ENCODE measurements at regions not wholly inside any gene's neighbourhood (a gene's known extent, or its start where the extent isn't known, plus 50 kb on each side); places are given as distances from the start of the nearest gene placed in this dataset.

DNA sequence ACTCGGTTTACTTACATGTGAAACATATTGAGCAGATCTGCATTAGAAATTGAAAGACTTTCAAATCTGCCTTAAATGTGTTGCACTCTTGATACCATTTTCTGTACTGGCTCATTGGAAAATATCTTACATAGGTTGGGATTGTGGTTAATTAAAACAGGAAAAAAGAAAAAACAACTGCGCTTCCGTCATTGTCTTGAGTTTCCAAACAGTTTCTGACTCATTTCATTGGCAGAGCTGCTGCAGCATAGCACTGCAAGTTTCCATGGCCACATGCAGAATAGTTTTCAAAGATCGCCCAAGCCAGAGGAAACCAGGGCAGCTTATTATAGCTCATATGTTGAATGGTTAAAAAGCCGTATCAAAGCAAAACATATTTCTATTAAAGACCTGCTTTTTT lies 446.6 kb upstream of the BCHE start:
- Histone ChIP-seq H3K4me3 (no peak overlapping the region), H3K27ac (no peak overlapping the region), H3K36me3 (no peaks in the 10 kb centered on the region), H3K4me1 (no peaks in the 10 kb centered on the region), H3K9me3 (peaks cover 0 to 2% (median 0%) of the 10 kb centered on the region in 11 donors), H3K27me3 (no peaks in the 10 kb centered on the region)
- TF ChIP-seq, protein P1, sequence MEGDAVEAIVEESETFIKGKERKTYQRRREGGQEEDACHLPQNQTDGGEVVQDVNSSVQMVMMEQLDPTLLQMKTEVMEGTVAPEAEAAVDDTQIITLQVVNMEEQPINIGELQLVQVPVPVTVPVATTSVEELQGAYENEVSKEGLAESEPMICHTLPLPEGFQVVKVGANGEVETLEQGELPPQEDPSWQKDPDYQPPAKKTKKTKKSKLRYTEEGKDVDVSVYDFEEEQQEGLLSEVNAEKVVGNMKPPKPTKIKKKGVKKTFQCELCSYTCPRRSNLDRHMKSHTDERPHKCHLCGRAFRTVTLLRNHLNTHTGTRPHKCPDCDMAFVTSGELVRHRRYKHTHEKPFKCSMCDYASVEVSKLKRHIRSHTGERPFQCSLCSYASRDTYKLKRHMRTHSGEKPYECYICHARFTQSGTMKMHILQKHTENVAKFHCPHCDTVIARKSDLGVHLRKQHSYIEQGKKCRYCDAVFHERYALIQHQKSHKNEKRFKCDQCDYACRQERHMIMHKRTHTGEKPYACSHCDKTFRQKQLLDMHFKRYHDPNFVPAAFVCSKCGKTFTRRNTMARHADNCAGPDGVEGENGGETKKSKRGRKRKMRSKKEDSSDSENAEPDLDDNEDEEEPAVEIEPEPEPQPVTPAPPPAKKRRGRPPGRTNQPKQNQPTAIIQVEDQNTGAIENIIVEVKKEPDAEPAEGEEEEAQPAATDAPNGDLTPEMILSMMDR (IDR thresholded peaks at IDR 0.05) = no peak
- 65 to 72% methylated on average over 5 of the region's 5 CpGs for WGBS, 2 donors
- intact Hi-C loops (cut with DNase I) = no loop called here
- ATAC-seq = no peak
- DNase-seq = no peak

DNA sequence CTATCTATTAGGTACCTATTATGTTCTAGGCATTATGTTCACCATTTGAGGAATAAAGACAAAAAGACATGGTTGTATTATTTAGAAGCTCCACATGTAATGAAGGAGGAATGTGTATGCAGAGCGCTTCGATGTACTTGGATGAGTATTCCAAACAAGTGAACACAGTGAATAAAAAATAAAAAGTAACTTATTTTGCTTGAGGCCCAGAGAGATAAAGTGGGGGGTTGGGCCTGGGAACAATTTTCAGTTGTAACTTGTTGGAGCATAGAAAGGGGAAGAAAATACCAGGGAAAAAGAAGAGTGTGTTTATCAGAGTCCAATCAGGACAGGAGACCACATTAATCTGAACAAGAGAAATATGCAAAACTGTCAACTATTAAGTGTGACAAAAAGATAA lies 445.7 kb upstream of the BCHE start:
- ATAC-seq (no peak), DNase-seq (no peak)
- Histone ChIP-seq H3K27ac (no peak overlapping the region), H3K36me3 (no peaks in the 10 kb centered on the region), H3K4me3 (no peak overlapping the region), H3K9me3 (peaks cover 0 to 8% (median 0%) of the 10 kb centered on the region in 11 donors), H3K27me3 (no peaks in the 10 kb centered on the region), H3K4me1 (no peaks in the 10 kb centered on the region)
- 59 to 92% methylated on average over 2 of the region's 2 CpGs for WGBS, 2 donors
- intact Hi-C loops (cut with DNase I) = no loop called here
- TF ChIP-seq, protein P1 (IDR thresholded peaks at IDR 0.05) = no peak

DNA sequence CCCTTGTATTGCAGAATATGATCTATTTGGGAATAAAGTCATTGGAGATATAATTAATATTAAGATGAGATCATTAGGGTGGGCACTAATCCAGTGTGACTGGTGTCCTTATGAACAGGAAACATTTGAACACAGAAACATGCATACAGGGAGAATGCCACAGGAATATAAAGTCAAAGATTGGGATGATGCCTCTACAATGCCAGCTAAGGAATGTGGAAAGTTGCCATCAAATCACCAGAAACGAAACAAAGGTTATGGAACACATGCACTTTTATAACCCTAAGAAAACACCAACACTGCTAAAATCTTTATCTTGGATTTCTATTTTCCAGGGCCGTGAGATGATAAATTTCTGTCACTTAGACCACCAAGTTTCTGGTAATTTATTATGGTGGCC lies 442.4 kb upstream of the BCHE start:
- no peak overlapping the region for H3K4me3 ChIP-seq
- H3K27me3 ChIP-seq = no peaks in the 10 kb centered on the region
- no peaks in the 10 kb centered on the region for H3K36me3 ChIP-seq
- TF ChIP-seq, protein P1 (IDR thresholded peaks at IDR 0.05) = no peak
- H3K4me1 ChIP-seq = no peaks in the 10 kb centered on the region
- H3K9me3 ChIP-seq = peaks cover 0 to 10% (median 0%) of the 10 kb centered on the region in 11 donors
- intact Hi-C loops (cut with DNase I) = no loop called here
- DNase-seq = no peak
- 54 to 61% methylated on average over 2 of the region's 2 CpGs for WGBS, 2 donors
- no peak for ATAC-seq
- H3K27ac ChIP-seq = no peak overlapping the region

DNA sequence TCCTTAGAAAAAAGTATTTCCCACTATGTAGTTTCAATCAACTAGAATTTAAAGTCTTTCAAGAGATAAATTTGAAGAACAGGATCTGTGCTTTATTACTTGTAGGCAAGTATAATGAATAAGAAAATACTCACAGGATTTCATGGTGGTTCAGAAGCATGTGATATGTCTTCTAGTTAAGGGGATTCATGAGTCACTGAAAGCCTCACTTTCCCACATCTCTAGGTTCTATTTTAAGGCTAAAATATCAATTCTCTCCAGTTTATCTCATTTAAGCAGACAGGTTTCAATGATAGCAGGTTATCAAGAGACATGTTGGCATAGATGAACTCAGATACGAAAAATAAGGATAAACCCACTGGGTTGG lies 437.8 kb upstream of the BCHE start:
- no peaks in the 10 kb centered on the region for H3K27me3 ChIP-seq
- 53% methylated on average over 1 of the region's 1 CpG for WGBS, 2 donors
- TF ChIP-seq, protein P1 (IDR thresholded peaks at IDR 0.05) = no peak
- no peaks in the 10 kb centered on the region for H3K36me3 ChIP-seq
- H3K4me3 ChIP-seq = no peak overlapping the region
- peaks cover 0 to 10% (median 0%) of the 10 kb centered on the region in 11 donors for H3K9me3 ChIP-seq
- no peak for DNase-seq
- intact Hi-C loops (cut with DNase I) = no loop called here
- H3K4me1 ChIP-seq = no peaks in the 10 kb centered on the region
- H3K27ac ChIP-seq = no peak overlapping the region
- ATAC-seq = no peak
